HG03469 (cell line): ENCODE measurements at regions not wholly inside any gene's neighbourhood (a gene's known extent, or its start where the extent isn't known, plus 50 kb on each side); places are given as distances from the start of the nearest gene placed in this dataset.
"Not testable (repeated sequence)": the region's sequence is repeated elsewhere in the genome, so short reads cannot be mapped to it uniquely, and the experiment has no call there.

Source experiments
- ATAC-seq: cut with Tn5 transposase; IDR thresholded peaks from one replicate; pipeline ENCODE4 v1.9.1; 2021; ENCODE audit warnings: mild to moderate bottlenecking, moderate library complexity, moderate number of reproducible peaks; ENCODE audit not compliant: unreplicated experiment

GRCh38 chr10:121262774-121263430 lies 335.3 kb downstream of the FGFR2 start:
- ATAC-seq: no peak

DNA sequence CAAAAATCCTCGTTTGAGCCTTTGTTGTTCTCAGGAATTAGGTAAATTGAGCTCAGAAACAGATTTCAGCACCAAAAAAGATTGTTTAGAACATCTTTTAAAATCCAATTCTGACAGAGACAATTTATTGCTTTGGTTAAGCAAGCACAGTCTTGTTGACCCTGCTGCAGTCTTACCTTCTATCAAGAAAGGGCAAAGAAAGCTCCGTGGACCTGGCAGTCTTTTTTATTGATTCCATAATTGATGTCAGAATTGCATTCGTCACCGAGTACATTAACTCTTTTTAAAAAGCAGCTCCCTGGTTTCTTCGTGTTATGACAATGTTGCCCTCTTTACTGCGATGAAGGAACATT lies 334.8 kb downstream of the FGFR2 start:
- no peak for ATAC-seq

DNA sequence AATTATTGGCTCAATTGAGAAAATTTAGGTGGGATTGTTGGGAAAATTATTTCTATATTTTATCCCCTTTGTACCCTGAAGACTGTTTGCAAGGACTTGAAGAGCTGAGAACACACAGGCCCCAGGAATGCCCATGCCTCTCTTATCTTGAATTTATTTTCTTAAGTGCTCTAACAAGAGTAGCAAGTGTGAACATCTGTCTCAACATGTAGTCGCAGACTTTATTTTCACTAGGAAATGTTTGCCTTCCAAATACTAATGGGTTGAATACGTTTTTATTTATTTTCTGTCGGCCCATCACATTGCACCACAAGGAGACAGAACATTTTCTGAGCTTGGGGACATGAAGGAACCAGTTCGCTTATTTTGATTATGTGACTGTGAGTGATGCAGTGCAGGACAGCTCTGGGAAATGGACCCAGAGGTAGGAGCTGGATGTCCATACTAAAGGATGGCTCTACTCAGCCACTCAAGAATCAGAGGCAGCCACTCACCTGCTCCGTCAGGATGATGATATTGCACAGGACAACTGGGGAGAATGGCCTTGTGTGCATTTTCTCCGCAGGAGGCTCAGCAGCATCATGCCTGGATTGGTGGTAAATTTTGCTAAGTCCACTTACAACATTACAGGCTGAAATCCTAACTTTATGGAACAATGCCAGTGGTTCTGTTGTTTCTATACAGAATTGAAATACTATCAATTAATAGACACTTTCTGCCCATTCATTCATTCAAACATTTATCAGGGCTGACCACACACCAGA lies 332.7 kb downstream of the FGFR2 start:
- no peak for ATAC-seq

- ATAC-seq: no peak
Measured at GRCh38 chr10:121266370-121266769, 331.9 kb downstream of the FGFR2 start.

- no peak for ATAC-seq
Measured at GRCh38 chr10:121267236-121268003, 330.8 kb downstream of the FGFR2 start.

DNA sequence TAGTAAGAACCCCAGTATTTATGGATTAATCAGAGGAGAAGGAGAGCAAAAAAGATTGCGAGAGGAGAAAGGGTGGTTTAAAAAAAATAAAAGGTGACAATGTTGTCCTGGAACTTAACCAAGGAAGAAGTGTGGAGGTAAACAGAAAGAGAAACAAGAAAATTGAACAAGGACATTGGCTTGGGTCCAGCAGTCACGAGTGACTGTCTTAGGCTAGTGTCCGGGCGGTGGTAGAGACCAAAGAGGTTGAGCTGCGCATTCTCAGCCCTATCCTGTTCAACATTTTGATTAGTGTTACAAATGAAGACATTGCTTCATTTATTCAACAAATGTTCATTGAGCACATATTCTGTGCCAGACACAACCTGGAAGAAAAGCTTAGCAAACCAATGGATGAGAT lies 329.9 kb downstream of the FGFR2 start:
- ATAC-seq: no peak

GRCh38 chr10:121268863-121269432 lies 329.3 kb downstream of the FGFR2 start:
- no peak for ATAC-seq

GRCh38 chr10:121270906-121271305 lies 327.3 kb downstream of the FGFR2 start:
- no peak for ATAC-seq

GRCh38 chr10:121276046-121276445 lies 322.2 kb downstream of the FGFR2 start:
- ATAC-seq: no peak

GRCh38 chr10:121276822-121277221 lies 321.4 kb downstream of the FGFR2 start:
- no peak for ATAC-seq

GRCh38 chr10:121278386-121278785 lies 319.9 kb downstream of the FGFR2 start:
- not testable (repeated sequence) for ATAC-seq

DNA sequence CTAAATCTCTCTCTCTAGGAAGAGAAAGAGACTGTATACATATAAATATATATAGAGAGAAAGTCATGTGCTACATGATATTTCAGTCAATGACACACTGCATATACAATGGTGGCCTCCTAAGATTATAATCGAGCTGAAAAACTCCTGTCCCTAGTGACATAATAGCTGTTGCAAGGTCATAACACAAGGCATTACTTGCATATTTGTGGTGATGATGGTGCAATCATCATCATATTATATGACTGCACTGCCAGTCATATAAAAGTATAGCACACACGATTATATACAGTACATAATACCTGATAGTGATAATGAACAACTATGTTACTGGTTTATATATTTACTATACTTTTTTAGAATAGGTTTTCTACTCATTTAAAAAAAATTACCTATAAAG lies 316.7 kb downstream of the FGFR2 start:
- ATAC-seq: no peak

DNA sequence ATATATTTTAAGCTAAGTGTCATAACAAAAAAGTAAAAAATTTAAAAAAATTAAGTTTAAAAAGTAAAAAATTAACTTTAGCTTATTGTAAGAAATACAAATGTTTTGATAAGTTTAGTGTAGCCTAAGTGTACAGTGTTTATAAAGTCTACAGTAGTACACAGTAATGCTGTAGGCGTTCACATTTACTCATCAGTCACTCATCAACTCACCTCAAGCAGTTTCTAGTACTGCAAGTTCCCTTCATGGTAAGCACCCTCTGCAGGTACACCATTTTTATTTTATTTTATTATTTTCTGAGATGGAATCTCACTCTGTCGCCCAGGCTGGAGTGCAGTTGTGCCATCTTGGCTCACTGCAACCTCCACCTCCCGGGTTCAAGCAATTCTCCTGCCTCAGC lies 316.0 kb downstream of the FGFR2 start:
- no peak for ATAC-seq

GRCh38 chr10:121282797-121283515 lies 315.3 kb downstream of the FGFR2 start:
- ATAC-seq: no peak

DNA sequence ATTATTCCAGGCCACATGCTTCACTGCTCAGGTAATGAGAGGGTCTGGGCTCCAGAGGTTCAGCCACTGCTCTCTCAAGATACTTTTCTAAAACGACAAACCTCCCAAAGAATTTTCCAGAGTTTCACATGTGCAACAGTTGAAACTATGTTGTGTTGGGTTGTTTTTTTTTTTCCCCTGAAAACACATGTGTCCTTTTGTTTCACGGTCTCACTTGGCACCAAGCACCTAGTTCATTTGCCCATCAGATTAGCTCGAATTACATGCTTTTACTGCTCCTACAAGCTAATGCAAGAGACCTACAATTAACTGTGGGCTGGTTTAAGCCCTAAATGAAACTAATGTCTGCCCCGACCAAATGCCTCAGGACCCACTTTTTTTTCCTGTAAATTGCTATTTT lies 313.3 kb downstream of the FGFR2 start:
- no peak for ATAC-seq

- ATAC-seq: no peak
Measured at GRCh38 chr10:121285406-121286196, 312.6 kb downstream of the FGFR2 start.

GRCh38 chr10:121288011-121288410 lies 310.2 kb downstream of the FGFR2 start:
- no peak for ATAC-seq

GRCh38 chr10:121288864-121289661 lies 309.2 kb downstream of the FGFR2 start:
- ATAC-seq: no peak

DNA sequence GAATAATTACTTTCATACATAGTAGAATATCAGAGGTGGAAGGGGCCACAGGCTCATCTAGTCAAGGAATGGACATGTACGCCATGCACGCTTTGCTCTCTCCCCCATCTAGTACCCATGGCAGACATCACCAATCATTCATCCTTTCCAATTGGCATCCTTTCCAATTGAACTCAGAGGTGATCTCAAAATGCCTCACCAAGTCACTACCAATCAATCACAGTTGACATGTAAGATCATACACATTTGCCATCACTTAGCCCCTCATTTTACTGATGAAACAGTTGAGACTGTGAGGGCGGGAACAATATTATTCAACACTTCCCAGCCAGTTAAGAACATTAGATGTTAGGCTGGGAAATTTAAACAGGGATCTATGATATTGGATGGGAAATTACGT lies 308.4 kb downstream of the FGFR2 start:
- no peak for ATAC-seq
